Neutrophil (primary cell): ENCODE measurements at regions not wholly inside any gene's neighbourhood (a gene's known extent, or its start where the extent isn't known, plus 50 kb on each side); places are given as distances from the start of the nearest gene placed in this dataset.

Experiments
- H3K27ac ChIP-seq: fragments of 200-600 bp; sonication (generic); 2 replicates; pipeline ENCODE4 v1.5.1; 2016; ENCODE audit warnings: mild to moderate bottlenecking, moderate library complexity
- H3K27me3 ChIP-seq: fragments of 200-600 bp; sonication (generic); 2 replicates; pipeline ENCODE4 v1.6.0; 2016; ENCODE audit warnings: mild to moderate bottlenecking
- H3K36me3 ChIP-seq: fragments of 200-600 bp; sonication (generic); 2 replicates; pipeline ENCODE4 v1.5.1; 2017
- H3K4me1 ChIP-seq, 2 experiments: fragments of 200-600 bp in 1 of 2; sonication (generic) in 1 of 2; 1 replicate in 1 of 2; 2 replicates in 1 of 2; pipeline versions ENCODE4 v1.5.1 to v1.6.1; 2013 to 2016; ENCODE audit warnings: low read depth in 1 of 2, low read length in 1 of 2, mild to moderate bottlenecking in 1 of 2, moderate library complexity in 1 of 2; ENCODE audit not compliant: control insufficient read depth in 1 of 2, insufficient read depth in 1 of 2
- H3K4me3 ChIP-seq, 2 experiments: fragments of 200-600 bp in 1 of 2; sonication (generic) in 1 of 2; 1 replicate in 1 of 2; 2 replicates in 1 of 2; pipeline ENCODE4 v1.5.1; 2013 to 2016; ENCODE audit warnings: low read depth in 1 of 2, low read length in 1 of 2, mild to moderate bottlenecking in 1 of 2, moderate library complexity in 1 of 2
- H3K9me3 ChIP-seq: fragments of 200-600 bp; sonication (generic); 2 replicates; pipeline ENCODE4 v1.5.1; 2016
- CTCF ChIP-seq: fragments of 200-600 bp; sonication (generic); IDR thresholded peaks from 2 replicates; pipeline ENCODE4 v1.5.1; 2016; ENCODE audit warnings: antibody characterized with exemption

GRCh38 chr3:18062657-18063025 is 320.2 kb upstream of the TBC1D5 start:
- Histone ChIP-seq H3K36me3 (no peaks in the 10 kb centered on the region), H3K4me1 (no peaks in the 10 kb centered on the region), H3K4me3 (no peak overlapping the region), H3K27ac (no peak overlapping the region), H3K27me3 (no peaks in the 10 kb centered on the region), H3K9me3 (no peaks in the 10 kb centered on the region)
- no peak for TF ChIP-seq CTCF

- no peak overlapping the region for H3K4me3 ChIP-seq
- no peak for TF ChIP-seq CTCF
- no peak overlapping the region for H3K27ac ChIP-seq
These were observed 319.6 kb upstream of the TBC1D5 start for GRCh38 chr3:18061737-18062656.

GRCh38 chr3:18058666-18059065 is 316.2 kb upstream of the TBC1D5 start:
- Histone ChIP-seq H3K36me3 (no peaks in the 10 kb centered on the region), H3K27ac (no peak overlapping the region), H3K4me3 (no peak overlapping the region), H3K27me3 (no peaks in the 10 kb centered on the region), H3K4me1 (no peaks in the 10 kb centered on the region), H3K9me3 (no peaks in the 10 kb centered on the region)
- no peak for TF ChIP-seq CTCF

More at GRCh38 chr3:18061737-18062656, 319.6 kb upstream of the TBC1D5 start:
- Histone ChIP-seq H3K9me3 (no peaks in the 10 kb centered on the region), H3K4me1 (no peaks in the 10 kb centered on the region), H3K36me3 (no peaks in the 10 kb centered on the region), H3K27me3 (no peaks in the 10 kb centered on the region)

- H3K9me3 ChIP-seq, result no peaks in the 10 kb centered on the region
- H3K27ac ChIP-seq, result no peak overlapping the region
- H3K4me3 ChIP-seq, result no peak overlapping the region
- no peak for TF ChIP-seq CTCF
- H3K27me3 ChIP-seq, result no peaks in the 10 kb centered on the region
- H3K4me1 ChIP-seq, result no peaks in the 10 kb centered on the region
- no peaks in the 10 kb centered on the region for H3K36me3 ChIP-seq
These were observed 315.1 kb upstream of the TBC1D5 start for GRCh38 chr3:18057471-18058091.

- Histone ChIP-seq H3K4me3 (no peak overlapping the region), H3K36me3 (no peaks in the 10 kb centered on the region), H3K27ac (no peak overlapping the region), H3K4me1 (no peaks in the 10 kb centered on the region), H3K27me3 (no peaks in the 10 kb centered on the region), H3K9me3 (no peaks in the 10 kb centered on the region)
- TF ChIP-seq CTCF, result no peak
These were observed 312.2 kb upstream of the TBC1D5 start for GRCh38 chr3:18054625-18055024.
